ENCODE measurements at regions not wholly inside any gene's neighbourhood (a gene's known extent, or its start where the extent isn't known, plus 50 kb on each side); places are given as distances from the start of the nearest gene placed in this dataset.
"Not testable (repeated sequence)": the region's sequence is repeated elsewhere in the genome, so short reads cannot be mapped to it uniquely, and the experiment has no call there.

GRCh38 chrX:102784550-102784949 lies 64.0 kb downstream of the GPRASP3 start:
- H3K4me3 ChIP-seq (ENCODE audit: low read depth, low read length): no peak overlapping the region
- DNase-seq (ENCODE audit: low read depth): peak; percentile 1
- TF ChIP-seq CTCF (conservative IDR thresholded peaks at IDR 0.05; ENCODE audit: low read depth, low read length): no peak

DNA sequence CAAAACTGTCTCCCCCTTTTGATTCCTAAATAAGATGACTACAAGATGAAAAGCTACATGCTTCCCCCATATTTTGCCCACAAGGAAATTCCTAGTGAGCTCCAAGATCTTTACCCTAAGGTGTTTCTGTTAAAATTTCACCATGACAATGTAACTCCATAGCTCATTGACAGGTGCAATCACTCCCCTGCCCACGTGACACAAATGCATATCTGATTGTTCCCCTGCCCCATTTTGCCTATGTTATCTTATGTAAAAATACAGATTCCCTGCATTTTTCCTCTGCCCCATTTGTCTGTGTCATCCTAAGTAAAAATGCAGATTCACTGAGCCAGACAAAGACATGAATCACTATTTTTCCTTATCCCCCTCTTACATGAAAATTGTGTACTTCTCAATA lies 66.7 kb downstream of the GPRASP3 start:
- TF ChIP-seq CTCF (conservative IDR thresholded peaks at IDR 0.05; ENCODE audit: low read depth, low read length): no peak
- no peak for DNase-seq (ENCODE audit: low read depth)
- no peak overlapping the region for H3K4me3 ChIP-seq (ENCODE audit: low read depth, low read length)

- no peak for TF ChIP-seq CTCF (conservative IDR thresholded peaks at IDR 0.05; ENCODE audit: low read depth, low read length)
- peak; percentile 2 for DNase-seq (ENCODE audit: low read depth)
- no peak overlapping the region for H3K4me3 ChIP-seq (ENCODE audit: low read depth, low read length)
Measured at GRCh38 chrX:102808336-102808735, 87.8 kb downstream of the GPRASP3 start.

DNA sequence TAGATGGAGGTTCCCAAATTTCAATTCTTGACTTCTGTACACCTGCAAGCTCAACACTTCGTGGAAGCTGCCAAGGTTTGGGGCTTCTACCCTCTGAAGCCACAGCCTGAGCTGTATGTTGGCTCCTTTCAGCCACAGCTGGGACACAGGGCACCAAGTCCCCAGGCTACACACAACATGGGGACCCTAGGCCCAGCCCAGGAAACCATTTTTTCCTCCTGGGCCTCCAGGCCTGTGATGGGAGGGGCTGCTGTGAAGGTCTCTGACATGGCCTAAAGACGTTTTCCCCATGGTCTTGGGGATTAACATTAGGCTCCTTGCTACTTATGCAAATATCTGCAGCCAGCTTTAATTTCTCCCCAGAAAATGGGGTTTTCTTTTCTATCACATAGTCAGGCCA lies 97.7 kb downstream of the GPRASP3 start:
- not testable (repeated sequence) for DNase-seq (ENCODE audit: low read depth); H3K4me3 ChIP-seq (ENCODE audit: low read depth, low read length)

GRCh38 chrX:102832661-102833060 lies 104.4 kb upstream of the RAB40AL start:
- DNase-seq (ENCODE audit: low read depth): peak; percentile 67
- H3K4me3 ChIP-seq (ENCODE audit: low read depth, low read length): no peak overlapping the region
- TF ChIP-seq CTCF (conservative IDR thresholded peaks at IDR 0.05; ENCODE audit: low read depth, low read length): no peak

DNA sequence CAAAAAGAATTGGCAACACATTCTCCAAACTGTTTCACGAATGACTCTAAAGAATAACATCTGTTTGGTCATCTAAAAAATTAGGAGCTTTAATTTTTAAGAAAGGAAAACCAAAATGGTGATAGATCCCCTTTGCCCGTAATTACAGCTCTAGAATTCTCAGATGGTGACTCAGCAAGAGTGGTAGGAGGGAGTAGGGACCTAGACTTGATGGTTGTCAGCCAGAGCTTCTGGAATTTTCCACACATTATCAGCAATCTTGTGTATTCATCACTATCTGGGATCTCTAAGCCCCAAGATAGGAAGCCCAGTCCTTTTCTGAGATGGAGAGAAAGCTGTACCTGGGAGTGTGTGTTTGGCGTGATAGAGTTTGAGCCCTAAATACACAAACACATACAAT lies 103.9 kb upstream of the RAB40AL start:
- H3K4me3 ChIP-seq (ENCODE audit: low read depth, low read length): no peak overlapping the region
- DNase-seq (ENCODE audit: low read depth): peak; percentile 27
- no peak for TF ChIP-seq CTCF (conservative IDR thresholded peaks at IDR 0.05; ENCODE audit: low read depth, low read length)

- DNase-seq (ENCODE audit: low read depth): peak; percentile 61
- no peak overlapping the region for H3K4me3 ChIP-seq (ENCODE audit: low read depth, low read length)
- peak; percentile 73 for TF ChIP-seq CTCF (conservative IDR thresholded peaks at IDR 0.05; ENCODE audit: low read depth, low read length)
Measured at GRCh38 chrX:102835504-102836146, 101.4 kb upstream of the RAB40AL start.

All from choroid plexus epithelial cell (primary cell).